ENCODE measurements at regions not wholly inside any gene's neighbourhood (a gene's known extent, or its start where the extent isn't known, plus 50 kb on each side); places are given as distances from the start of the nearest gene placed in this dataset.

GRCh38 chr1:87834151-87834550 is 505.5 kb downstream of the LMO4 start:
- Histone ChIP-seq H3K27ac (ENCODE audit: poor library complexity, severe bottlenecking) (no peak overlapping the region), H3K9me3 (ENCODE audit: severe bottlenecking) (no peaks in the 10 kb centered on the region), H3K36me3 (ENCODE audit: low read depth) (no peaks in the 10 kb centered on the region), H3K4me1 (ENCODE audit: insufficient read depth, poor library complexity, severe bottlenecking) (no peaks in the 10 kb centered on the region), H3K27me3 (ENCODE audit: insufficient read depth, poor library complexity, severe bottlenecking) (no peaks in the 10 kb centered on the region), H3K4me3 (ENCODE audit: severe bottlenecking) (no peak overlapping the region)
- no peak for TF ChIP-seq CTCF (IDR thresholded peaks at IDR 0.05; ENCODE audit: poor library complexity, severe bottlenecking)
- no peak for DNase-seq (ENCODE audit: low spot score)
- ATAC-seq (ENCODE audit: low read depth), result no peak

GRCh38 chr1:87834941-87835340 is 506.3 kb downstream of the LMO4 start:
- DNase-seq (ENCODE audit: low spot score), result no peak
- TF ChIP-seq CTCF (IDR thresholded peaks at IDR 0.05; ENCODE audit: poor library complexity, severe bottlenecking), result no peak
- H3K27ac ChIP-seq (ENCODE audit: poor library complexity, severe bottlenecking), result no peak overlapping the region
- H3K4me3 ChIP-seq (ENCODE audit: severe bottlenecking), result no peak overlapping the region
- no peaks in the 10 kb centered on the region for H3K36me3 ChIP-seq (ENCODE audit: low read depth)
- no peaks in the 10 kb centered on the region for H3K27me3 ChIP-seq (ENCODE audit: insufficient read depth, poor library complexity, severe bottlenecking)
- ATAC-seq (ENCODE audit: low read depth), result peak; percentile 38; the same call in 2 of the 3 replicates
- H3K9me3 ChIP-seq (ENCODE audit: severe bottlenecking), result no peaks in the 10 kb centered on the region
- no peaks in the 10 kb centered on the region for H3K4me1 ChIP-seq (ENCODE audit: insufficient read depth, poor library complexity, severe bottlenecking)

GRCh38 chr1:87840767-87841166 is 512.1 kb downstream of the LMO4 start:
- H3K9me3 ChIP-seq (ENCODE audit: severe bottlenecking), result no peaks in the 10 kb centered on the region
- ATAC-seq (ENCODE audit: low read depth) (no peak), DNase-seq (ENCODE audit: low spot score) (no peak)
- no peak overlapping the region for H3K4me3 ChIP-seq (ENCODE audit: severe bottlenecking)
- no peaks in the 10 kb centered on the region for H3K27me3 ChIP-seq (ENCODE audit: insufficient read depth, poor library complexity, severe bottlenecking)
- H3K4me1 ChIP-seq (ENCODE audit: insufficient read depth, poor library complexity, severe bottlenecking), result no peaks in the 10 kb centered on the region
- no peak for TF ChIP-seq CTCF (IDR thresholded peaks at IDR 0.05; ENCODE audit: poor library complexity, severe bottlenecking)
- H3K36me3 ChIP-seq (ENCODE audit: low read depth), result no peaks in the 10 kb centered on the region
- H3K27ac ChIP-seq (ENCODE audit: poor library complexity, severe bottlenecking), result no peak overlapping the region

GRCh38 chr1:87841332-87841731 is 512.7 kb downstream of the LMO4 start:
- ATAC-seq (ENCODE audit: low read depth), result no peak
- Histone ChIP-seq H3K9me3 (ENCODE audit: severe bottlenecking) (no peaks in the 10 kb centered on the region), H3K27me3 (ENCODE audit: insufficient read depth, poor library complexity, severe bottlenecking) (no peaks in the 10 kb centered on the region), H3K27ac (ENCODE audit: poor library complexity, severe bottlenecking) (no peak overlapping the region), H3K4me3 (ENCODE audit: severe bottlenecking) (no peak overlapping the region), H3K4me1 (ENCODE audit: insufficient read depth, poor library complexity, severe bottlenecking) (no peaks in the 10 kb centered on the region), H3K36me3 (ENCODE audit: low read depth) (no peaks in the 10 kb centered on the region)
- no peak for TF ChIP-seq CTCF (IDR thresholded peaks at IDR 0.05; ENCODE audit: poor library complexity, severe bottlenecking)
- DNase-seq (ENCODE audit: low spot score), result no peak

GRCh38 chr1:87842156-87842555 is 513.5 kb downstream of the LMO4 start:
- Histone ChIP-seq H3K4me3 (ENCODE audit: severe bottlenecking) (no peak overlapping the region), H3K4me1 (ENCODE audit: insufficient read depth, poor library complexity, severe bottlenecking) (no peaks in the 10 kb centered on the region), H3K36me3 (ENCODE audit: low read depth) (no peaks in the 10 kb centered on the region), H3K27ac (ENCODE audit: poor library complexity, severe bottlenecking) (no peak overlapping the region), H3K27me3 (ENCODE audit: insufficient read depth, poor library complexity, severe bottlenecking) (no peaks in the 10 kb centered on the region), H3K9me3 (ENCODE audit: severe bottlenecking) (no peaks in the 10 kb centered on the region)
- DNase-seq (ENCODE audit: low spot score) (no peak), ATAC-seq (ENCODE audit: low read depth) (no peak)
- TF ChIP-seq CTCF (IDR thresholded peaks at IDR 0.05; ENCODE audit: poor library complexity, severe bottlenecking), result no peak

Data from RWPE2 (cell line).